ENCODE measurements at regions not wholly inside any gene's neighbourhood (a gene's known extent, or its start where the extent isn't known, plus 50 kb on each side); places are given as distances from the start of the nearest gene placed in this dataset.

GRCh38 chr3:13177641-13178040 lies 104.4 kb upstream of the IQSEC1 start:
- H3K27me3 ChIP-seq = peaks cover 4% of the 10 kb centered on the region
- peaks cover 0 to 41% (median 0%) of the 10 kb centered on the region in 3 donors for H3K9me3 ChIP-seq
- H3K4me3 ChIP-seq = no peak overlapping the region
- no CpG with 5 or more reads among the region's 4 CpGs for WGBS, 2 donors (ENCODE audit: low coverage in 1 of 2)
- no peak for ATAC-seq
- no peak overlapping the region for H3K27ac ChIP-seq
- H3K4me1 ChIP-seq = no peaks in the 10 kb centered on the region
- H3K36me3 ChIP-seq = no peaks in the 10 kb centered on the region
- TF ChIP-seq POLR2AphosphoS5 (IDR thresholded peaks at IDR 0.05) (no peak), POLR2A (IDR thresholded peaks at IDR 0.05) (no peak), CTCF (IDR thresholded peaks at IDR 0.05) (no peak), EP300 (IDR thresholded peaks at IDR 0.05) (no peak)

GRCh38 chr3:13177236-13177635 lies 104.0 kb upstream of the IQSEC1 start:
- ATAC-seq = no peak
- H3K4me3 ChIP-seq = no peak overlapping the region
- H3K27ac ChIP-seq = no peak overlapping the region
- WGBS, 2 donors (ENCODE audit: low coverage in 1 of 2) = no CpG with 5 or more reads among the region's 2 CpGs
- peaks cover 4% of the 10 kb centered on the region for H3K27me3 ChIP-seq
- TF ChIP-seq POLR2A (IDR thresholded peaks at IDR 0.05) (no peak), POLR2AphosphoS5 (IDR thresholded peaks at IDR 0.05) (no peak), CTCF (IDR thresholded peaks at IDR 0.05) (no peak), EP300 (IDR thresholded peaks at IDR 0.05) (no peak)
- H3K36me3 ChIP-seq = no peaks in the 10 kb centered on the region
- peaks cover 0 to 41% (median 0%) of the 10 kb centered on the region in 3 donors for H3K9me3 ChIP-seq
- H3K4me1 ChIP-seq = no peaks in the 10 kb centered on the region

GRCh38 chr3:13176445-13176844 lies 103.2 kb upstream of the IQSEC1 start:
- Histone ChIP-seq H3K4me1 (no peaks in the 10 kb centered on the region), H3K27ac (no peak overlapping the region), H3K36me3 (no peaks in the 10 kb centered on the region), H3K9me3 (peaks cover 0 to 40% (median 0%) of the 10 kb centered on the region in 3 donors), H3K4me3 (no peak overlapping the region), H3K27me3 (peaks cover 4% of the 10 kb centered on the region)
- 87 to 90% methylated on average over 3 to 7 of the region's 10 CpGs for WGBS, 2 donors (ENCODE audit: low coverage in 1 of 2)
- no peak for TF ChIP-seq POLR2A (IDR thresholded peaks at IDR 0.05)
- no peak for TF ChIP-seq EP300 (IDR thresholded peaks at IDR 0.05)
- TF ChIP-seq POLR2AphosphoS5 (IDR thresholded peaks at IDR 0.05) = no peak
- no peak for TF ChIP-seq CTCF (IDR thresholded peaks at IDR 0.05)
- no peak for ATAC-seq

GRCh38 chr3:13174803-13175135 lies 101.5 kb upstream of the IQSEC1 start:
- Histone ChIP-seq H3K4me1 (no peaks in the 10 kb centered on the region), H3K36me3 (no peaks in the 10 kb centered on the region), H3K27me3 (peaks cover 4% of the 10 kb centered on the region), H3K4me3 (no peak overlapping the region), H3K9me3 (peaks cover 0 to 27% (median 0%) of the 10 kb centered on the region in 3 donors), H3K27ac (no peak overlapping the region)
- TF ChIP-seq POLR2AphosphoS5 (IDR thresholded peaks at IDR 0.05) = no peak
- no peak for TF ChIP-seq POLR2A (IDR thresholded peaks at IDR 0.05)
- TF ChIP-seq EP300 (IDR thresholded peaks at IDR 0.05) = no peak
- no peak for TF ChIP-seq CTCF (IDR thresholded peaks at IDR 0.05)
- ATAC-seq = no peak
- WGBS, 2 donors (ENCODE audit: low coverage in 1 of 2) = 78 to 89% methylated on average over 4 to 6 of the region's 6 CpGs

GRCh38 chr3:13174011-13174802 lies 101.0 kb upstream of the IQSEC1 start:
- peaks cover 4% of the 10 kb centered on the region for H3K27me3 ChIP-seq
- TF ChIP-seq EP300 (IDR thresholded peaks at IDR 0.05) (no peak), POLR2A (IDR thresholded peaks at IDR 0.05) (no peak), POLR2AphosphoS5 (IDR thresholded peaks at IDR 0.05) (no peak), CTCF (IDR thresholded peaks at IDR 0.05) (no peak)
- no peaks in the 10 kb centered on the region for H3K4me1 ChIP-seq
- ATAC-seq = no peak
- WGBS, 2 donors (ENCODE audit: low coverage in 1 of 2) = 82 to 93% methylated on average over 3 to 6 of the region's 17 CpGs
- H3K4me3 ChIP-seq = no peak overlapping the region
- peaks cover 0 to 21% (median 0%) of the 10 kb centered on the region in 3 donors for H3K9me3 ChIP-seq
- H3K27ac ChIP-seq = no peak overlapping the region
- no peaks in the 10 kb centered on the region for H3K36me3 ChIP-seq

All from gastroesophageal sphincter (tissue), 4 donors.